Esophagus (tissue), 2 donors: ENCODE measurements at regions not wholly inside any gene's neighbourhood (a gene's known extent, or its start where the extent isn't known, plus 50 kb on each side); places are given as distances from the start of the nearest gene placed in this dataset.
"Not testable (repeated sequence)": the region's sequence is repeated elsewhere in the genome, so short reads cannot be mapped to it uniquely, and the experiment has no call there.

Source experiments
- H3K27ac ChIP-seq, 2 donors: one replicate each; pipeline ENCODE4 v1.5.1; 2013; ENCODE audit warnings: low read depth in 2 of 2, mild to moderate bottlenecking in 2 of 2, inconsistent platforms in 1 of 2, low read length in 1 of 2, moderate library complexity in 1 of 2
- H3K27me3 ChIP-seq, 2 donors: one replicate each; pipeline ENCODE4 v1.6.1; 2013; ENCODE audit warnings: low read length in 2 of 2, control low read depth in 1 of 2, mild to moderate bottlenecking in 1 of 2; ENCODE audit not compliant: insufficient read depth in 2 of 2, control insufficient read depth in 1 of 2
- H3K36me3 ChIP-seq, 2 donors: one replicate each; pipeline ENCODE4 v1.6.1; 2013; ENCODE audit warnings: low read length in 1 of 2; ENCODE audit not compliant: control insufficient read depth in 2 of 2, insufficient read depth in 2 of 2
- H3K4me1 ChIP-seq, 2 donors: one replicate each; pipeline ENCODE4 v1.6.1; 2013; ENCODE audit warnings: low read length in 1 of 2; ENCODE audit not compliant: control insufficient read depth in 2 of 2, insufficient read depth in 2 of 2
- H3K4me3 ChIP-seq, 2 donors: one replicate each; pipeline ENCODE4 v1.5.1; 2013; ENCODE audit warnings: low read length in 2 of 2, mild to moderate bottlenecking in 2 of 2, low read depth in 1 of 2, moderate library complexity in 1 of 2
- H3K9me3 ChIP-seq, 2 donors: one replicate each; pipeline ENCODE4 v1.6.1; 2013; ENCODE audit warnings: mild to moderate bottlenecking in 2 of 2, low read depth in 1 of 2, low read length in 1 of 2, moderate library complexity in 1 of 2; ENCODE audit not compliant: control insufficient read depth in 2 of 2, insufficient read depth in 1 of 2
- WGBS, 2 donors: extraction: QIAGEN DNeasy Blood & Tissue Kit; methylation state at CpG; one replicate each; pipeline ENCODE4 v1.1.7; 2013; 5-methylcytosine and 5-hydroxymethylcytosine counted together
- donor health status: healthy with polysubstance abuse.
- donor health status: Bipolar disorder and iron deficiency.

- Histone ChIP-seq H3K4me1 (no peaks in the 10 kb centered on the region), H3K27ac (no peak overlapping the region), H3K27me3 (no peaks in the 10 kb centered on the region), H3K4me3 (no peak overlapping the region), H3K9me3 (peaks cover 3 to 4% of the 10 kb centered on the region in 2 donors), H3K36me3 (no peaks in the 10 kb centered on the region)
- WGBS, 2 donors, result 33 to 37% methylated on average over 2 of the region's 2 CpGs
Observed at GRCh38 chr4:127327491-127327890, 305.3 kb upstream of the INTU start.

GRCh38 chr4:127335073-127335620, 297.6 kb upstream of the INTU start:
- whole genome bisulfite sequencing, 2 donors, result 27 to 30% methylated on average over 1 of the region's 1 CpG
- Histone ChIP-seq H3K9me3 (no peaks in the 10 kb centered on the region), H3K27ac (no peak overlapping the region), H3K27me3 (no peaks in the 10 kb centered on the region), H3K36me3 (no peaks in the 10 kb centered on the region), H3K4me1 (no peaks in the 10 kb centered on the region), H3K4me3 (no peak overlapping the region)

GRCh38 chr4:127335732-127336131, 297.0 kb upstream of the INTU start:
- Histone ChIP-seq H3K36me3 (no peaks in the 10 kb centered on the region), H3K27ac (no peak overlapping the region), H3K4me3 (no peak overlapping the region), H3K9me3 (no peaks in the 10 kb centered on the region), H3K4me1 (no peaks in the 10 kb centered on the region), H3K27me3 (no peaks in the 10 kb centered on the region)
- 74 to 86% methylated on average over 1 of the region's 1 CpG for WGBS, 2 donors

GRCh38 chr4:127343123-127343522, 289.6 kb upstream of the INTU start:
- H3K27me3 ChIP-seq, H3K36me3 ChIP-seq, H3K4me3 ChIP-seq, H3K4me1 ChIP-seq, H3K27ac ChIP-seq, H3K9me3 ChIP-seq: not testable (repeated sequence)
- WGBS, 2 donors, result 58 to 77% methylated on average over 3 of the region's 3 CpGs

GRCh38 chr4:127344071-127344470, 288.7 kb upstream of the INTU start:
- Histone ChIP-seq H3K27ac (no peak overlapping the region), H3K36me3 (no peaks in the 10 kb centered on the region), H3K27me3 (no peaks in the 10 kb centered on the region), H3K4me1 (no peaks in the 10 kb centered on the region), H3K4me3 (no peak overlapping the region), H3K9me3 (no peaks in the 10 kb centered on the region)
- 85 to 87% methylated on average over 3 of the region's 3 CpGs for WGBS, 2 donors

- Histone ChIP-seq H3K27me3 (no peaks in the 10 kb centered on the region), H3K4me3 (no peak overlapping the region), H3K36me3 (no peaks in the 10 kb centered on the region), H3K4me1 (no peaks in the 10 kb centered on the region), H3K9me3 (no peaks in the 10 kb centered on the region), H3K27ac (no peak overlapping the region)
- WGBS, 2 donors, result 56 to 59% methylated on average over 2 of the region's 2 CpGs
Observed at GRCh38 chr4:127347936-127348335, 284.8 kb upstream of the INTU start.

- Histone ChIP-seq H3K4me1 (no peaks in the 10 kb centered on the region), H3K27me3 (no peaks in the 10 kb centered on the region), H3K36me3 (no peaks in the 10 kb centered on the region), H3K9me3 (no peaks in the 10 kb centered on the region), H3K27ac (no peak overlapping the region), H3K4me3 (no peak overlapping the region)
- 75 to 76% methylated on average over 7 of the region's 7 CpGs for WGBS, 2 donors
Observed at GRCh38 chr4:127352220-127353113, 280.3 kb upstream of the INTU start.

GRCh38 chr4:127355743-127356142, 277.0 kb upstream of the INTU start:
- Histone ChIP-seq H3K9me3 (no peaks in the 10 kb centered on the region), H3K36me3 (no peaks in the 10 kb centered on the region), H3K4me3 (no peak overlapping the region), H3K4me1 (no peaks in the 10 kb centered on the region), H3K27ac (no peak overlapping the region), H3K27me3 (no peaks in the 10 kb centered on the region)
- WGBS, 2 donors, result 54 to 62% methylated on average over 2 of the region's 2 CpGs

GRCh38 chr4:127357765-127358164, 275.0 kb upstream of the INTU start:
- Histone ChIP-seq H3K27me3 (no peaks in the 10 kb centered on the region), H3K27ac (no peak overlapping the region), H3K9me3 (no peaks in the 10 kb centered on the region), H3K4me1 (no peaks in the 10 kb centered on the region), H3K4me3 (no peak overlapping the region), H3K36me3 (no peaks in the 10 kb centered on the region)

- no peak overlapping the region for H3K4me3 ChIP-seq
- no peaks in the 10 kb centered on the region for H3K4me1 ChIP-seq
- H3K36me3 ChIP-seq, result no peaks in the 10 kb centered on the region
- H3K27ac ChIP-seq, result no peak overlapping the region
- no peaks in the 10 kb centered on the region for H3K9me3 ChIP-seq
- no peaks in the 10 kb centered on the region for H3K27me3 ChIP-seq
Observed at GRCh38 chr4:127362686-127363085, 270.1 kb upstream of the INTU start.
